ENCODE measurements at regions not wholly inside any gene's neighbourhood (a gene's known extent, or its start where the extent isn't known, plus 50 kb on each side); places are given as distances from the start of the nearest gene placed in this dataset.

GRCh38 chr2:13003500-13003899, 286.8 kb downstream of the TRIB2 start:
- peaks cover 0 to 17% of the 10 kb centered on the region in 2 donors for H3K4me1 ChIP-seq
- no peaks in the 10 kb centered on the region for H3K9me3 ChIP-seq
- no peak for DNase-seq (ENCODE audit: low spot score)
- no peak overlapping the region for H3K27ac ChIP-seq
- no peak overlapping the region for H3K4me3 ChIP-seq
- no peaks in the 10 kb centered on the region for H3K36me3 ChIP-seq
- H3K27me3 ChIP-seq: no peaks in the 10 kb centered on the region
- TF ChIP-seq CTCF (IDR thresholded peaks at IDR 0.05): no peak

GRCh38 chr2:13005048-13005447, 288.3 kb downstream of the TRIB2 start:
- H3K9me3 ChIP-seq: no peaks in the 10 kb centered on the region
- no peaks in the 10 kb centered on the region for H3K36me3 ChIP-seq
- peaks cover 0 to 14% of the 10 kb centered on the region in 2 donors for H3K4me1 ChIP-seq
- DNase-seq (ENCODE audit: low spot score): no peak
- no peak overlapping the region for H3K4me3 ChIP-seq
- no peaks in the 10 kb centered on the region for H3K27me3 ChIP-seq
- no peak for TF ChIP-seq CTCF (IDR thresholded peaks at IDR 0.05)
- no peak overlapping the region for H3K27ac ChIP-seq

GRCh38 chr2:13005761-13006335, 289.1 kb downstream of the TRIB2 start:
- Histone ChIP-seq H3K36me3 (no peaks in the 10 kb centered on the region), H3K4me1 (peaks cover 0 to 8% of the 10 kb centered on the region in 2 donors), H3K27ac (peak overlapping the region; percentile 9 to 19), H3K4me3 (peak overlapping the region in 1 of 2 donors; percentile 5), H3K9me3 (no peaks in the 10 kb centered on the region), H3K27me3 (no peaks in the 10 kb centered on the region)
- no peak for DNase-seq (ENCODE audit: low spot score)
- TF ChIP-seq CTCF (IDR thresholded peaks at IDR 0.05): no peak

GRCh38 chr2:13006426-13006825, 289.7 kb downstream of the TRIB2 start:
- Histone ChIP-seq H3K27ac (peak overlapping the region; percentile 9 to 19), H3K4me1 (peaks cover 0 to 8% of the 10 kb centered on the region in 2 donors), H3K36me3 (no peaks in the 10 kb centered on the region), H3K27me3 (no peaks in the 10 kb centered on the region), H3K4me3 (peak overlapping the region in 1 of 2 donors; percentile 16), H3K9me3 (no peaks in the 10 kb centered on the region)
- no peak for TF ChIP-seq CTCF (IDR thresholded peaks at IDR 0.05)
- no peak for DNase-seq (ENCODE audit: low spot score)

GRCh38 chr2:13006829-13007717, 290.3 kb downstream of the TRIB2 start:
- peak; percentile 84 to 97 for TF ChIP-seq CTCF (IDR thresholded peaks at IDR 0.05)
- Histone ChIP-seq H3K27ac (peak overlapping the region in 1 of 2 donors; percentile 9), H3K4me3 (peak overlapping the region in 1 of 2 donors; percentile 16), H3K36me3 (no peaks in the 10 kb centered on the region), H3K9me3 (no peaks in the 10 kb centered on the region), H3K4me1 (peaks cover 0 to 8% of the 10 kb centered on the region in 2 donors), H3K27me3 (no peaks in the 10 kb centered on the region)
- peak; percentile 74 for DNase-seq (ENCODE audit: low spot score)
